ENCODE measurements at regions not wholly inside any gene's neighbourhood (a gene's known extent, or its start where the extent isn't known, plus 50 kb on each side); places are given as distances from the start of the nearest gene placed in this dataset.

DNA sequence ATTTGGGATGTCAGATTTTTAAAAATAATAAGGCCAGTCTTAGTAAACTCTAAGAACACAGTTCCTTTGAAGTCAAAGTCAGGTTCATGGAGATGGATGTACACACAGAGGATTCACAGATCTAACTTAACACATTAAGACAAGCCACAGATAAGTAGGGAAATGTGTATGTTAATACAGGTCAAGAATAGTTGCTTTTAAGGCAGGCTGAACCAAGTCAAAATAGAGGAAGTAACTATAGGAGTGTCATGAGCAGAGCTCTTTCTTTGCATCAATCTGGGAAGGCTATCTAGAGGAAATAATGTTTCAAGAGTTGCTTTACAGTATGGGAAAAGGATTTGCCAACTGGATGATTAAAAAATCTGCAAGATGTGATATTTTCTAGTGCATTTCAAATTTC is 128.0 kb upstream of the FBXO11 start:
- TF ChIP-seq EZH2 (IDR thresholded peaks at IDR 0.05) (no peak), POLR2AphosphoS5 (IDR thresholded peaks at IDR 0.05; ENCODE audit: borderline replicate concordance, low read depth, low read length) (no peak)

All from SK-N-MC (cell line).